ENCODE measurements at regions not wholly inside any gene's neighbourhood (a gene's known extent, or its start where the extent isn't known, plus 50 kb on each side); places are given as distances from the start of the nearest gene placed in this dataset.

- peak; percentile 85 for DNase-seq
These were observed 131.4 kb upstream of the ATP6AP2 start for GRCh38 chrX:40449396-40449795.

GRCh38 chrX:40448793-40449192, 132.0 kb upstream of the ATP6AP2 start:
- no peak for DNase-seq

GRCh38 chrX:40446921-40447320, 133.8 kb upstream of the ATP6AP2 start:
- no peak for DNase-seq

- no peak for DNase-seq
These were observed 135.1 kb upstream of the ATP6AP2 start for GRCh38 chrX:40445691-40446090.

GRCh38 chrX:40444798-40445496, 135.8 kb upstream of the ATP6AP2 start:
- DNase-seq = no peak

GRCh38 chrX:40444133-40444532, 136.6 kb upstream of the ATP6AP2 start:
- DNase-seq = no peak

GRCh38 chrX:40440866-40441265, 139.9 kb upstream of the ATP6AP2 start:
- no peak for DNase-seq

GRCh38 chrX:40439625-40440532, 140.9 kb upstream of the ATP6AP2 start:
- DNase-seq = no peak

- DNase-seq = no peak
These were observed 143.4 kb upstream of the ATP6AP2 start for GRCh38 chrX:40437348-40437747.

GRCh38 chrX:40434947-40435346, 145.8 kb upstream of the ATP6AP2 start:
- DNase-seq = peak; percentile 75

- no peak for DNase-seq
These were observed 146.3 kb upstream of the ATP6AP2 start for GRCh38 chrX:40434443-40434842.

GRCh38 chrX:40433160-40433559, 147.6 kb upstream of the ATP6AP2 start:
- no peak for DNase-seq

GRCh38 chrX:40424259-40424658, 156.5 kb upstream of the ATP6AP2 start:
- no peak for DNase-seq

GRCh38 chrX:40423299-40423698, 157.5 kb upstream of the ATP6AP2 start:
- DNase-seq = no peak

- DNase-seq = no peak
These were observed 158.7 kb upstream of the ATP6AP2 start for GRCh38 chrX:40422021-40422420.

GRCh38 chrX:40420899-40421729, 159.7 kb upstream of the ATP6AP2 start:
- no peak for DNase-seq

- no peak for DNase-seq
These were observed 162.0 kb upstream of the ATP6AP2 start for GRCh38 chrX:40418813-40419195.

GRCh38 chrX:40418146-40418812, 162.5 kb upstream of the ATP6AP2 start:
- no peak for DNase-seq

GRCh38 chrX:40415675-40416074, 165.1 kb upstream of the ATP6AP2 start:
- peak; percentile 30 for DNase-seq

GRCh38 chrX:40414335-40414734, 166.4 kb upstream of the ATP6AP2 start:
- DNase-seq = no peak

GRCh38 chrX:40411340-40412111, 169.2 kb upstream of the ATP6AP2 start:
- DNase-seq = no peak

GRCh38 chrX:40410859-40411258, 169.9 kb upstream of the ATP6AP2 start:
- DNase-seq = no peak
